Activated naive CD8-positive, alpha-beta T cell treated with anti-CD3 and anti-CD28 coated beads, Interleukin-2, amount 50 U/mL, for 24 hours (primary cell): ENCODE measurements at regions not wholly inside any gene's neighbourhood (a gene's known extent, or its start where the extent isn't known, plus 50 kb on each side); places are given as distances from the start of the nearest gene placed in this dataset.
A peak's percentile ranks its signal among the peaks of the same experiment; 100 is the strongest.
"Not testable (repeated sequence)": the region's sequence is repeated elsewhere in the genome, so short reads cannot be mapped to it uniquely, and the experiment has no call there.

Experiments used
- ATAC-seq: fragments of 150-1000 bp; cut with Tn5 transposase; one replicate; pipeline ENCODE4 v1.10.0; 2021
- DNase-seq: peaks from one replicate; pipeline ENCODE4 v3.0.0; 2021
- H3K27ac Mint-ChIP-seq: one replicate; pipeline ENCODE4 v1.8.0; 2021; ENCODE audit warnings: mild to moderate bottlenecking, mixed read lengths
- H3K27me3 Mint-ChIP-seq: one replicate; pipeline ENCODE4 v1.8.0; 2021; ENCODE audit warnings: mixed read lengths
- H3K36me3 Mint-ChIP-seq: one replicate; pipeline ENCODE4 v1.8.0; 2021; ENCODE audit warnings: low read depth, mixed read lengths
- H3K4me1 Mint-ChIP-seq: one replicate; pipeline ENCODE4 v1.8.0; 2021; ENCODE audit warnings: mixed read lengths
- H3K4me3 Mint-ChIP-seq: one replicate; pipeline ENCODE4 v1.8.0; 2021; ENCODE audit warnings: mild to moderate bottlenecking, moderate library complexity, mixed read lengths
- H3K9me3 Mint-ChIP-seq: one replicate; pipeline ENCODE4 v1.8.0; 2021; ENCODE audit warnings: mixed read lengths

DNA sequence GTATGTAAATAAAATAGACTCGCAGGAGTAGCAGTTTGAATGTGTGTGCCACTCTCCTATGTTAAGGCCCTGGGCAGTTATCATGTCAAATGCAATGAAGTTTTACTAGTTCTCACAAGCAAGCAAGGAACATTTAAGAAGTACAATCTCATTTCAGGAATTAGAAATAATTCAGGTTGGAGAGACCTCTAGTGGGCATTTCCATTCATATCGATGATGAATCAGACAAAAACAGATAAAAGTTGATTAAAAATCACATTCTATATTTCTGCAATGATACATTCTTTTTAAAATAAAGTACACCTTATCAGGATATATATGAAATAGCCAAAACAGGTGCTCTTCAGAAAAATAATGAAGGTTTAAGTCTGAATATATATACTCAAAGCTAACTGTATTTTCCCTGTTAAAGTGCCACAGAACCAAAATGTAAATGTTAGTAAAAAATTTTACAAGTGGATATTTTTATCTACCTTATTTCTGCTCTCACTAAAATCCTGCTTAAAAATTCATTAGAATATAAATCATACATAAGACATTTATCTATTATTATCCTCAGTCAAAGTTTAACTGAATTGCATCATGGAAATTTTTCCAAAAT is 492.4 kb upstream of the FRG2C start:
- Mint-ChIP-seq H3K4me1 (no peaks in the 10 kb centered on the region), H3K27me3 (no peaks in the 10 kb centered on the region), H3K27ac (no peak overlapping the region), H3K4me3 (no peak overlapping the region), H3K36me3 (no peaks in the 10 kb centered on the region), H3K9me3 (no peaks in the 10 kb centered on the region)
- DNase-seq: no peak
- ATAC-seq: no peak

DNA sequence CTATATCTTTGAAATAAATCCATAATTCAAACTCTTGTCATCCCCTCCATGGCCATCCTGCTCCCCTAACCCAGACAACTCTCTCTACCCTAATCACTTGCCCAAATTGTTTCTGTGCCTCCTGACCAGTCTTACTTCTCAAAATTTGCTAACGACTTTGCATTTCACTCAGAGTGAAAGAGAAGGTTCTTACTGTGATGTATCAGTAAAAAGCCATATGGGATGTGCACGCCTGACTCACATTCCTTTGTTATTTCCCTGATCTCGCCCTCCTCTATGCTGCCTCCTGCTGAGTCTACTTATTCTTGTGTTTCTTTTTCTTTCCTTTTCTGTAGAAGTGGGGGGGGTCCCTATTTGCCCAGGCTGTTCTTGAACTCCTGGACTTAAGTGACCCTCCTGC is 487.2 kb upstream of the FRG2C start:
- Mint-ChIP-seq H3K27me3 (no peaks in the 10 kb centered on the region), H3K4me1 (no peaks in the 10 kb centered on the region), H3K9me3 (no peaks in the 10 kb centered on the region), H3K27ac (no peak overlapping the region), H3K36me3 (no peaks in the 10 kb centered on the region), H3K4me3 (no peak overlapping the region)
- no peak for DNase-seq
- no peak for ATAC-seq

DNA sequence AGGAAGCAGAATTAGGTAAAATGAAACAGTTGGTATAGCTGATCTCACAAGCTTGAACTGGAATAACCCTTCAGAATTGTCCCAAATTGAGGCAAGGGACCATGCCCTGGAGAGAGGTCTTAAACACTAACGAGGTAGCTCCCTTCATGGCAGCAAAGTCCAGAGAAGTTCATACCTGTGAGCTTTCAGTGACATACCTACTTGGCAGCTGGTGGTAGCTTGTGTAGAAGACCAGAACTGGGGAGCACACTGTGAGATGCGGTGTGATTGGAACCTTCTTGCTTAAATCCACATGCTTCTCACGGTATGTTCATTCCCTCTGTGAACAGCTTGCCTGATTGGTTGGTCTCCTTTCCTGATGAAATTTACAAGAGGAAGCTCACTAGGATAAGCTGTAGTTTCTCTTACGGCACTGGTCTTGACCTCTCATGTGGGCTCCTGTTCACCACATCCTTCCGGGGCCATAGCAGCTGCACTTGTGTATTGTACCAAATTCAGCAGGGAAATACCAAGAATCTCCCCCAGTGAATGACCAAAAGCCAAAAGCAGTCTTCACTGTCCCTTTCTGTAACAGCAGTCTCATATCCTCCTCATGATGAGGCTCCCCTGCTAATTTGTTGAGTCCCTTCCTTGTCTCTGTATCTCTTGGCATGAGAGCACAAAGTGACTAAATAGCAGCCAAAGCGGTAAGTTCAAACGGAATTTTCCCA is 483.7 kb upstream of the FRG2C start:
- no peaks in the 10 kb centered on the region for H3K27me3 Mint-ChIP-seq
- H3K9me3 Mint-ChIP-seq: no peaks in the 10 kb centered on the region
- ATAC-seq (no peak), DNase-seq (no peak)
- no peak overlapping the region for H3K4me3 Mint-ChIP-seq
- no peaks in the 10 kb centered on the region for H3K4me1 Mint-ChIP-seq
- H3K36me3 Mint-ChIP-seq: no peaks in the 10 kb centered on the region
- no peak overlapping the region for H3K27ac Mint-ChIP-seq

DNA sequence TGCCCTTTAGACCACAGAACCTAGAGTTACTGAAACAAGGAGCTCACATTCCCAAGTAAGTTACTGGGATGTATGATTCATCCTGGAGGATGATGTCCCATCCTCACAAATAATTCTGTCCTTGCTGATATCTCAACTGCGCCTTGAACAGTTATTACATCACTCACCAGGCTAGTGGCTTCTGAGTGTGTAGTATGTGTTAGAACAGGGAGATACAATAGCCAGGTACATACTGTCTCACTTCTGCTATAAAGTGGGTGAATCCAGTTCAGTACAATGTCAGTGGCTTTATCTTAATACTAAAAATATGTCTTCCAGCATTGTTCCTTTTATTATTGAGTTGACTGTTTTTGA is 483.2 kb upstream of the FRG2C start:
- Mint-ChIP-seq H3K4me1 (no peaks in the 10 kb centered on the region), H3K9me3 (no peaks in the 10 kb centered on the region), H3K4me3 (no peak overlapping the region), H3K27me3 (no peaks in the 10 kb centered on the region), H3K27ac (no peak overlapping the region), H3K36me3 (no peaks in the 10 kb centered on the region)
- DNase-seq: no peak
- no peak for ATAC-seq

DNA sequence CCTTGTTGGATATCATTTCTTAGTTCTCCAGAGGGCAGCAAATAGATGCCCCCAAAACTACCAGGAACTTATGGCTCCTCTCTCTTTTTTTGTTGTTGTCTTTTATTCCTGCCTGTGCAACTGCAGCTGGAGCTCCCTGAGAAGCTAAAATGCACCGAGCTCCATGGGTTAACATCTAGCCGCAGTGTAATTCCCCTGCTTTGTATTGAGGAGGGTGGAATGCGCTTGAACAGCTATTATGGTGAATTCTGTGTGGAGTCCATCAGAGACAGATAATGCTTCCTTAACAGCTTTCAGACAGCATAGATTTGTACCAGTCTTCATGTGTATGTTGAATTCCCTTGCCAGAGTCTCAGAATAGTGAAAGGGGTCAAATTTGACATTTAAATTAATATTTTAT is 475.2 kb upstream of the FRG2C start:
- no peak for ATAC-seq
- peaks cover 8% of the 10 kb centered on the region for H3K27me3 Mint-ChIP-seq
- DNase-seq: no peak
- no peak overlapping the region for H3K27ac Mint-ChIP-seq
- no peaks in the 10 kb centered on the region for H3K4me1 Mint-ChIP-seq
- no peak overlapping the region for H3K4me3 Mint-ChIP-seq
- H3K36me3 Mint-ChIP-seq: no peaks in the 10 kb centered on the region
- H3K9me3 Mint-ChIP-seq: no peaks in the 10 kb centered on the region

DNA sequence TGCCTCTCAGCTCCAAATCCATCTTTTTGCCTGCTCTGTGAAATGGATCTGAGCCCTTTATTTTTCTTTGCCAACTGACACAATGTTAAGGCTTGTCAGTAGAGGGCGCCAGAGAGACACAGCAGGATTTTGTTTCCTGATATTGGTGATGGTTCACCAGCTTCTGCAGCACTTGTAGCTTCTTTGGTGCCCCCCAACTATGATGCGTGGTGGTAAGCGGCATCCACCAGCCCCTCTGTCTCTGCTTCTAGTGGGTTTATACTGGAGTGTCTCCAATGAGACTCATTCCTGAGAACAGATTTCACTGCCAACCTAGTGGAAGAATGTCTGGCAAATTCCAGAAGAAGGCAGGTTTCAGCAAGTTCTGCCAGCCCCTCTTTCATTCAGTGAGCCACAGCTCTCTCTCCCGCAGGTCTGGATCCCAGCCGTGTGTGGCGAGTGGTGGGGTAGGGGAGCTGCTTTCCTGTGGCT is 471.9 kb upstream of the FRG2C start:
- no peak for ATAC-seq

DNA sequence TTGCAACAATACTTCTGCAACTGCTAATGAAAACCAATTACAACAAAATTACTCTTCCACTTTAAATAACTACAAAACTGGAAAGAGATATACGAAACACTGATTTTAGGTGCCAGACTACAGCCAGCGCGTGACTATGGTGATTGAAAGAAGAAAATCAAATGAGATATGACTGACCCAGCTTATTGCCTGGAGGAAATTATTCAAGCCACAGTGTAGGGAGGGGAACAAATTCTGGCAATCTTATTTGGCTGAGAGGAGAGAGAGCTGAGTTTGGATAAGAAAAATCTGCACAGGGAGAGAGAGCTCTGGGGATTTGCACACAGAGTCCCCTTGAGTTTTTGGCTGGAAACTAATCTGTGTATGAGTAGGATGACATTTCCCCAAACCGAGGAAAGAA is 470.3 kb upstream of the FRG2C start:
- H3K27me3 Mint-ChIP-seq: peaks cover 5% of the 10 kb centered on the region

More for the DNA sequence above, 471.9 kb upstream of the FRG2C start:
- Mint-ChIP-seq H3K27me3 (peaks cover 8% of the 10 kb centered on the region), H3K4me3 (no peak overlapping the region), H3K9me3 (no peaks in the 10 kb centered on the region), H3K27ac (no peak overlapping the region), H3K4me1 (no peaks in the 10 kb centered on the region), H3K36me3 (no peaks in the 10 kb centered on the region)
- peak; percentile 55 for DNase-seq

DNA sequence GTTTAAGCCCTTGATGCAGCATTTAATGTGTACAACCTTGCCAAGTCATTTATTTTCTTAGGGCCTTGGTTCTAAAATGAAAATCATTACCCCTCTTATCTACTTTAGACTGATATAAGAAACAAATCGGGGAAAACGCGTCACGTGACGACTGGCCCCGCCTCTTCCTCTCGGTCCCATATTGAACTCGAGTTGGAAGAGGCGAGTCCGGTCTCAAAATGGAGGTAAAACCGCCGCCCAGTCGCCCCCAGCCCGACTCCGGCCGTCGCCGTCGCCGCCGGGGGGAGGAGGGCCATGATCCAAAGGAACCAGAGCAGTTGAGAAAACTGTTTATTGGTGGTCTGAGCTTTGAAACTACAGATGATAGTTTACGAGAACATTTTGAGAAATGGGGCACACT is 449.8 kb upstream of the FRG2C start:
- not testable (repeated sequence) for H3K4me1 Mint-ChIP-seq, H3K9me3 Mint-ChIP-seq, DNase-seq, H3K36me3 Mint-ChIP-seq, H3K27ac Mint-ChIP-seq, H3K27me3 Mint-ChIP-seq, ATAC-seq, H3K4me3 Mint-ChIP-seq

More for the DNA sequence above, 470.3 kb upstream of the FRG2C start:
- DNase-seq (no peak), ATAC-seq (no peak)
- H3K9me3 Mint-ChIP-seq: no peaks in the 10 kb centered on the region
- H3K36me3 Mint-ChIP-seq: no peaks in the 10 kb centered on the region
- H3K27ac Mint-ChIP-seq: no peak overlapping the region
- H3K4me3 Mint-ChIP-seq: no peak overlapping the region
- no peaks in the 10 kb centered on the region for H3K4me1 Mint-ChIP-seq

DNA sequence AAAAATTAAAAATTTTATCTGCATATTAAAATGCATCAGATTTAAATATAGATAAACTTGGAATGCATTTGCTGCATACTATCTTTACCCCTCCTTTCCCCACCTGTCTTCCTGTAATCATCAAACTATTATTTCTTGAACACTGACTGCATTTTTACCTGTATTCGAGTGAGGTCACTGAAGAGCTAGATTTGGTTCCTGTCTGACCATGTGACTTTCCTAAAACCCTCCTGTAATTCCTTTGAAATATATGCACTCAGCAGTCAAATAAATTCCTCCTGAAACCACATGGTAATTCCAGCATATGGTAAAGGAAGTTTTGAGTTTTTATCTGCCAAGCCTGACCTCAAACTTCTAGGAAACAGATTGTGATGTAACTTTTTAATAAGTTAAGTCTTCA is 445.6 kb upstream of the FRG2C start:
- peaks cover 5% of the 10 kb centered on the region for H3K27me3 Mint-ChIP-seq
- H3K27ac Mint-ChIP-seq: no peak overlapping the region
- ATAC-seq: no peak

DNA sequence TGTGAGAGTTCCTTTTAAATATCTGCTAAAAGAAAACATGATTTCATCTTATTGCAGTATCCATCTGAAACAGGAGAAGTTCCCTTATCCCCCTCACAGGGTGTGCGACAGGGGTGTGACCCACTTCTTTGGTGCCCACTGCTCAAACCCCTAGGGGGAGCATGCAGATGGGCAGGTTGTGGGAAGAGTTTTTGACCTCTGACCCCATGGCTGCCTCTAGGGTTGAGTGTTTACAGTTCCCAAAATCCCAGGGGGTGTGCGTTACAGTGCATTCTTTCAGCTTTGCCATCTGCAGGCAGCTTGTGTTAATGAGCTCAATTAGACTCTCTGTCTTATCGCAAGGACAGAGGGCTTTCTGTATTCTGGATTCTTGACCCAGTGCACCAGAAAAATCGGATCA is 443.2 kb upstream of the FRG2C start:
- DNase-seq (no peak), ATAC-seq (no peak)
- H3K4me3 Mint-ChIP-seq: no peak overlapping the region
- no peaks in the 10 kb centered on the region for H3K36me3 Mint-ChIP-seq
- no peaks in the 10 kb centered on the region for H3K4me1 Mint-ChIP-seq
- peaks cover 1% of the 10 kb centered on the region for H3K27me3 Mint-ChIP-seq
- no peaks in the 10 kb centered on the region for H3K9me3 Mint-ChIP-seq
- H3K27ac Mint-ChIP-seq: no peak overlapping the region

More for the DNA sequence above, 445.6 kb upstream of the FRG2C start:
- Mint-ChIP-seq H3K36me3 (no peaks in the 10 kb centered on the region), H3K4me3 (no peak overlapping the region), H3K4me1 (no peaks in the 10 kb centered on the region), H3K9me3 (peaks cover 5% of the 10 kb centered on the region)
- no peak for DNase-seq

DNA sequence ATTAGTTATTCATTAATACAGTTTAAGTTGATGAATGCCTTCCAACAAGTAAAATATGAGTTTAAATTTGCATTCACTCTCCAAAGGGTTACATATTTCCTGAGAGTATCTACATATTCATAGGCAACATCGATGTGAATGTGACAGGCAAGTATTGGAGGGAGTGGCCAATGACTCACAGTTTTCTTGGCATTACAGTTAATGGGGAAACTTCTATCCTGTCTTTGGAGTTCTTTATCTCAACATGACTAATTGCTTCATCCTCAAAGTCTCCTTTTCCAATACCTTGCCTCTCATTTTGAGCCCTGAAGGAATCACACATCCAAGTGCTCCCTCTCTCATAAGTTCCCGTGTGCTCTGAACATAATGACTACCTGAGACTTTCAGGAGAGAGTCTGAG is 439.7 kb upstream of the FRG2C start:
- Mint-ChIP-seq H3K4me1 (no peaks in the 10 kb centered on the region), H3K27me3 (peaks cover 9% of the 10 kb centered on the region), H3K27ac (no peak overlapping the region), H3K36me3 (no peaks in the 10 kb centered on the region), H3K4me3 (no peak overlapping the region), H3K9me3 (no peaks in the 10 kb centered on the region)
- DNase-seq (no peak), ATAC-seq (no peak)

DNA sequence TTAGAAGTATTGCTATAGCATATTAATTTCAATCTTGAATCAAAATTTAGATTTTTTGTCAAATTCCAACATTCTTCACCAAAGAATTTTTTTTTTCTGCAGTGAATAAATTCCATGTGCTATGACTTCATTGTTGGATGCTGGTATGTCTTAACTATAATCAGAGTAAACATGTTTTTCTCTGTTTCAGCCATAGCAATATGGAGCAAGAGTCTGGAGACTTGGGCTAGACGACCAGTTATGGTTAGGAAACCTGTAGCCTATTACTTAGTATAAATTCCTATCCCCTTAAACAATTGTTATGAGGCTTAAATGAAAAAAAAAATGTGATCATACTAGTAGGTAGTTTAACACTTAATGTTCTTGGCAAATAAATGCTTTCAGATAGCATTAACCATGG is 431.9 kb upstream of the FRG2C start:
- no peak overlapping the region for H3K4me3 Mint-ChIP-seq
- no peaks in the 10 kb centered on the region for H3K4me1 Mint-ChIP-seq
- peaks cover 9% of the 10 kb centered on the region for H3K27me3 Mint-ChIP-seq
- H3K36me3 Mint-ChIP-seq: no peaks in the 10 kb centered on the region
- no peaks in the 10 kb centered on the region for H3K9me3 Mint-ChIP-seq
- no peak for DNase-seq
- ATAC-seq: no peak
- H3K27ac Mint-ChIP-seq: no peak overlapping the region

DNA sequence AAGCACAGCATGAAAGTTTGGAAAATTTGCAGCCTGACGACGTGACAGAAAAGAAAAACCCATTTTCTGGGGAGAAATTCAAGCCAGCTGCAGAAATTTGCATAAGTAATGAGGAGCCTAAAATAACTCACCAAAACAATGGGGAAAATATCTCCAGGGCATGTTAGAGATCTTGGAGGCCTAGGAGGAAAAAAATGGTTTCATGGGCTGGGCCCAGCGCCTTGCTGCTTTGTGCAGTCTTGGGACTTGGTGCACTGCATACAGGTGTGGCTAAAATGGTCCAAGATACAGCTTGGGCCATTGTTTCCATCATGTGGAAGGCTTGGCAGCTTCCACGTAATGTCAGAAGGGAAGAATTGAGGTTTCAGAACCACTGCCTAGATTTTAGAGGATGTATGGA is 428.5 kb upstream of the FRG2C start:
- Mint-ChIP-seq H3K9me3 (no peaks in the 10 kb centered on the region), H3K4me1 (no peaks in the 10 kb centered on the region), H3K4me3 (no peak overlapping the region), H3K36me3 (no peaks in the 10 kb centered on the region), H3K27ac (no peak overlapping the region), H3K27me3 (peaks cover 2% of the 10 kb centered on the region)
- ATAC-seq (no peak), DNase-seq (no peak)

DNA sequence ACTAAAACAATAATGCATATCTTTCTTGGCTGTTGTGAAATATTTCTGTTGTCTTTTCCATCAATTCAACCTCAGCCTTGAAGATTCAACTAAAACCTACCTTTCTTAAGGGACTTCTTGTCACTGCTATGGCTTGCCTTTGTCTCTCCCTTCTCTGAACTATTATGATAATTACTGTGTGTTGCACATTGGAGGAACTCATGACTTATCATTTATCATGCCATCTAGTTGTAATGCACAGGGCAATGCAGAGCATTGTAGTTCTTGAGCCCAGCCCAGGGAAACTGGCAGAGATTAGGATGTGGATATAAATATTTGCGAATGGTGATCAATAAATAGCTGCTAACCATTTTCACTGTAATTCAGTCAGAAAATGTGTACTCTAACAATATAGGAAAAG is 427.1 kb upstream of the FRG2C start:
- no peaks in the 10 kb centered on the region for H3K9me3 Mint-ChIP-seq
- no peak overlapping the region for H3K27ac Mint-ChIP-seq
- peaks cover 2% of the 10 kb centered on the region for H3K27me3 Mint-ChIP-seq
- no peaks in the 10 kb centered on the region for H3K36me3 Mint-ChIP-seq
- ATAC-seq (no peak), DNase-seq (no peak)
- H3K4me1 Mint-ChIP-seq: no peaks in the 10 kb centered on the region
- H3K4me3 Mint-ChIP-seq: no peak overlapping the region

DNA sequence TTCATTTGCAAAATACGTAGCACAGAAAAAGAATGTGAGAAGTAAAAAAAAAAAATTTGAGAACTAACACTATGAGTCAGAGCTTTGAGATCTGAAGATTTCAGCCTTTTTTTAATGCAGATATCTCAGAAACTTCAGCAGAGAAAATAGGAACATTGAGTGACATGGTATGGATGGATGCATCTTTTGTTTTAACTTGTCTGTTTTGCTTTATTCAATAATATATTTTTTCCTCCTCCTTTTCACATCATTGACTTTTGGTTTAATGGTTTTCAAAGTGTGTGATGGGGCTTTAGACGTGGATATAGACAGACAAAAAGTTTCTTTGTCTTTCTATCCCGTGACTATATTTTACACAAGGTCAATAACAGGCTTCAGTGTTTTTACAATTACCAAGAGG is 426.7 kb upstream of the FRG2C start:
- no peak for ATAC-seq
- no peak overlapping the region for H3K27ac Mint-ChIP-seq
- no peaks in the 10 kb centered on the region for H3K4me1 Mint-ChIP-seq
- no peaks in the 10 kb centered on the region for H3K9me3 Mint-ChIP-seq
- no peaks in the 10 kb centered on the region for H3K36me3 Mint-ChIP-seq
- DNase-seq: no peak
- peaks cover 2% of the 10 kb centered on the region for H3K27me3 Mint-ChIP-seq
- no peak overlapping the region for H3K4me3 Mint-ChIP-seq
